ENCODE measurements at regions not wholly inside any gene's neighbourhood (a gene's known extent, or its start where the extent isn't known, plus 50 kb on each side); places are given as distances from the start of the nearest gene placed in this dataset.

DNA sequence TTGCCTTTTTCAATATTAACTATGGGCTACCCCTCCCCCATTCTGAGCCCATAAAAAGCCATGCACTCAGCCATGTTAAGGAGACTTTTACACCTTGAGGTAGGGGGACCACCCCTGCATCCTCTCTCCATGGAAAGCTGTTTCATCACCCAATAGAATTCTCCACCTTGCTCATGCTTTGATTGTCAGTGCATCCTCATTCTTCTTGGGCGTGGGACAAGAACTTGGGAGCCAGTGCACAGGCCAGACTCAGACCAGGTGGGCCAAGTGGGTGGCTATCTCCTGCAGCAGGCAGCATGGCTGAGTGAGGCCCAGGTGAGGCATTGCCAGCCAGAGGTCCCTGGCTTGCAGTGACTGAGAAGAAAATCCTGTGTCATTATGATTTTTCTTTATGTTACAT is 357.4 kb upstream of the CDIN1 start:
- TF ChIP-seq, protein P1, sequence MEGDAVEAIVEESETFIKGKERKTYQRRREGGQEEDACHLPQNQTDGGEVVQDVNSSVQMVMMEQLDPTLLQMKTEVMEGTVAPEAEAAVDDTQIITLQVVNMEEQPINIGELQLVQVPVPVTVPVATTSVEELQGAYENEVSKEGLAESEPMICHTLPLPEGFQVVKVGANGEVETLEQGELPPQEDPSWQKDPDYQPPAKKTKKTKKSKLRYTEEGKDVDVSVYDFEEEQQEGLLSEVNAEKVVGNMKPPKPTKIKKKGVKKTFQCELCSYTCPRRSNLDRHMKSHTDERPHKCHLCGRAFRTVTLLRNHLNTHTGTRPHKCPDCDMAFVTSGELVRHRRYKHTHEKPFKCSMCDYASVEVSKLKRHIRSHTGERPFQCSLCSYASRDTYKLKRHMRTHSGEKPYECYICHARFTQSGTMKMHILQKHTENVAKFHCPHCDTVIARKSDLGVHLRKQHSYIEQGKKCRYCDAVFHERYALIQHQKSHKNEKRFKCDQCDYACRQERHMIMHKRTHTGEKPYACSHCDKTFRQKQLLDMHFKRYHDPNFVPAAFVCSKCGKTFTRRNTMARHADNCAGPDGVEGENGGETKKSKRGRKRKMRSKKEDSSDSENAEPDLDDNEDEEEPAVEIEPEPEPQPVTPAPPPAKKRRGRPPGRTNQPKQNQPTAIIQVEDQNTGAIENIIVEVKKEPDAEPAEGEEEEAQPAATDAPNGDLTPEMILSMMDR (IDR thresholded peaks at IDR 0.05), result no peak
- TF ChIP-seq POLR2A (IDR thresholded peaks at IDR 0.05), result no peak

Measured in prostate gland (tissue), 2 donors.